Vagina (tissue), 2 donors: ENCODE measurements at regions not wholly inside any gene's neighbourhood (a gene's known extent, or its start where the extent isn't known, plus 50 kb on each side); places are given as distances from the start of the nearest gene placed in this dataset.

Experiments
- CTCF ChIP-seq, 3 experiments: fragments of 450-650 bp in 2 of 3; fragments of 200-600 bp in 1 of 3; sonication (generic) in 1 of 3; IDR thresholded peaks; one replicate each; pipeline ENCODE4 v1.5.1; 2017 to 2019; ENCODE audit warnings: antibody characterized with exemption in 3 of 3, mild to moderate bottlenecking in 2 of 3, moderate library complexity in 2 of 3
- POLR2A ChIP-seq, 2 donors: fragments of 450-650 bp; IDR thresholded peaks; one replicate each; pipeline ENCODE4 v1.6.1; 2017; ENCODE audit warnings: antibody characterized with exemption in 2 of 2, mild to moderate bottlenecking in 2 of 2, moderate library complexity in 2 of 2

GRCh38 chr5:102031711-102032110 is 264.4 kb downstream of the SLCO4C1 start:
- TF ChIP-seq CTCF (IDR thresholded peaks at IDR 0.05) (no peak), POLR2A (IDR thresholded peaks at IDR 0.05) (no peak)
